Neural progenitor cell (in vitro differentiated cells): ENCODE measurements at regions not wholly inside any gene's neighbourhood (a gene's known extent, or its start where the extent isn't known, plus 50 kb on each side); places are given as distances from the start of the nearest gene placed in this dataset.

ENCODE experiments used
- EZH2 ChIP-seq: fragments of 200-600 bp; sonication (generic); IDR thresholded peaks from 2 replicates; pipeline ENCODE4 v1.6.1; 2017; ENCODE audit warnings: antibody characterized with exemption, mild to moderate bottlenecking, moderate library complexity
- TF ChIP-seq, protein P1 (sequence below): fragments of 200-600 bp; sonication (generic); IDR thresholded peaks from 2 replicates; pipeline ENCODE4 v1.5.1; 2017; ENCODE audit warnings: antibody characterized with exemption, mild to moderate bottlenecking

DNA sequence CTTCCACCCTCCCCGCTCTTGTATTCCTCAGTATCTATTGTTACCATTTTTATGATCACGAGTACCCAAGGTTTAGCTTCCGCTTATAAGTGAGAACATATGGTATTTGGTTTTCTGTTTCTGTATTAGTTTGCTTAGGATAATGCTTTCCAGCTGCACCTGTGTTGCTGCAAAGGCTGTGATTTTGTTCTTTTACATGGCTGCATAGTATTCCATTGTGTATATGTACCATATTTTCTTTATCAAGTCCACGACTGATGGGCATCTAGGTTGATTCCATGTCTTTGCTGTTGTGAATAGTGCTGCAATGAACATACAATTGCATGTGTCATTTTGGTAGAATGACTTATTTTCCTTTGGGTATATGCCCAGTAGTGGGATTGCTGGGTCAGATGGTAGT lies 79.7 kb upstream of the EFCAB3 start:
- TF ChIP-seq, protein P1, sequence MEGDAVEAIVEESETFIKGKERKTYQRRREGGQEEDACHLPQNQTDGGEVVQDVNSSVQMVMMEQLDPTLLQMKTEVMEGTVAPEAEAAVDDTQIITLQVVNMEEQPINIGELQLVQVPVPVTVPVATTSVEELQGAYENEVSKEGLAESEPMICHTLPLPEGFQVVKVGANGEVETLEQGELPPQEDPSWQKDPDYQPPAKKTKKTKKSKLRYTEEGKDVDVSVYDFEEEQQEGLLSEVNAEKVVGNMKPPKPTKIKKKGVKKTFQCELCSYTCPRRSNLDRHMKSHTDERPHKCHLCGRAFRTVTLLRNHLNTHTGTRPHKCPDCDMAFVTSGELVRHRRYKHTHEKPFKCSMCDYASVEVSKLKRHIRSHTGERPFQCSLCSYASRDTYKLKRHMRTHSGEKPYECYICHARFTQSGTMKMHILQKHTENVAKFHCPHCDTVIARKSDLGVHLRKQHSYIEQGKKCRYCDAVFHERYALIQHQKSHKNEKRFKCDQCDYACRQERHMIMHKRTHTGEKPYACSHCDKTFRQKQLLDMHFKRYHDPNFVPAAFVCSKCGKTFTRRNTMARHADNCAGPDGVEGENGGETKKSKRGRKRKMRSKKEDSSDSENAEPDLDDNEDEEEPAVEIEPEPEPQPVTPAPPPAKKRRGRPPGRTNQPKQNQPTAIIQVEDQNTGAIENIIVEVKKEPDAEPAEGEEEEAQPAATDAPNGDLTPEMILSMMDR = no peak
- no peak for TF ChIP-seq EZH2
